ENCODE measurements at regions not wholly inside any gene's neighbourhood (a gene's known extent, or its start where the extent isn't known, plus 50 kb on each side); places are given as distances from the start of the nearest gene placed in this dataset.

GRCh38 chr17:70834039-70834438 lies 664.7 kb downstream of the KCNJ2 start:
- TF ChIP-seq POLR2AphosphoS5 (IDR thresholded peaks at IDR 0.05; ENCODE audit: low read depth) = no peak
- TF ChIP-seq SPI1 (IDR thresholded peaks at IDR 0.05; ENCODE audit: borderline replicate concordance, low read depth) = no peak
- TF ChIP-seq REST (IDR thresholded peaks at IDR 0.05; ENCODE audit: insufficient replicate concordance, low read depth) = no peak
- TF ChIP-seq CTCF (IDR thresholded peaks at IDR 0.05; ENCODE audit: insufficient read depth, low read length) = no peak
- no peak for TF ChIP-seq GABPA (IDR thresholded peaks at IDR 0.05; ENCODE audit: low read depth)
- DNase-seq (ENCODE audit: low read depth in 1 of 2, low spot score in 1 of 2) = no peak
- Histone ChIP-seq H3K27ac (replicated peaks) (no peak overlapping the region), H3K4me3 (replicated peaks; ENCODE audit: insufficient read depth, low read length) (no peak overlapping the region), H3K27me3 (ENCODE audit: insufficient read depth, poor library complexity, severe bottlenecking) (no peaks in the 10 kb centered on the region)

GRCh38 chr17:70848785-70849184 lies 679.5 kb downstream of the KCNJ2 start:
- H3K4me3 ChIP-seq (replicated peaks; ENCODE audit: insufficient read depth, low read length) = no peak overlapping the region
- no peak overlapping the region for H3K27ac ChIP-seq (replicated peaks)
- DNase-seq (ENCODE audit: low read depth in 1 of 2, low spot score in 1 of 2) = no peak
- no peaks in the 10 kb centered on the region for H3K27me3 ChIP-seq (ENCODE audit: insufficient read depth, poor library complexity, severe bottlenecking)
- no peak for TF ChIP-seq SPI1 (IDR thresholded peaks at IDR 0.05; ENCODE audit: borderline replicate concordance, low read depth)
- no peak for TF ChIP-seq GABPA (IDR thresholded peaks at IDR 0.05; ENCODE audit: low read depth)
- no peak for TF ChIP-seq CTCF (IDR thresholded peaks at IDR 0.05; ENCODE audit: insufficient read depth, low read length)
- no peak for TF ChIP-seq POLR2AphosphoS5 (IDR thresholded peaks at IDR 0.05; ENCODE audit: low read depth)
- no peak for TF ChIP-seq REST (IDR thresholded peaks at IDR 0.05; ENCODE audit: insufficient replicate concordance, low read depth)

- TF ChIP-seq SPI1 (IDR thresholded peaks at IDR 0.05; ENCODE audit: borderline replicate concordance, low read depth) = no peak
- no peak for TF ChIP-seq CTCF (IDR thresholded peaks at IDR 0.05; ENCODE audit: insufficient read depth, low read length)
- TF ChIP-seq GABPA (IDR thresholded peaks at IDR 0.05; ENCODE audit: low read depth) = no peak
- no peak for TF ChIP-seq POLR2AphosphoS5 (IDR thresholded peaks at IDR 0.05; ENCODE audit: low read depth)
- TF ChIP-seq REST (IDR thresholded peaks at IDR 0.05; ENCODE audit: insufficient replicate concordance, low read depth) = no peak
- Histone ChIP-seq H3K27me3 (ENCODE audit: insufficient read depth, poor library complexity, severe bottlenecking) (no peaks in the 10 kb centered on the region), H3K4me3 (replicated peaks; ENCODE audit: insufficient read depth, low read length) (no peak overlapping the region), H3K27ac (replicated peaks) (no peak overlapping the region)
- DNase-seq (ENCODE audit: low read depth in 1 of 2, low spot score in 1 of 2) = no peak
Measured at GRCh38 chr17:70855401-70856054, 686.2 kb downstream of the KCNJ2 start.

Measured in HL-60 (cell line).